HG02642 (cell line): ENCODE measurements at regions not wholly inside any gene's neighbourhood (a gene's known extent, or its start where the extent isn't known, plus 50 kb on each side); places are given as distances from the start of the nearest gene placed in this dataset.
"Not testable (repeated sequence)": the region's sequence is repeated elsewhere in the genome, so short reads cannot be mapped to it uniquely, and the experiment has no call there.

Source experiments
- ATAC-seq: cut with Tn5 transposase; IDR thresholded peaks from one replicate; pipeline ENCODE4 v1.9.1; 2021; ENCODE audit warnings: mild to moderate bottlenecking; ENCODE audit not compliant: unreplicated experiment, poor library complexity

GRCh38 chr12:58656254-58657009 lies 263.9 kb downstream of the LRIG3 start:
- ATAC-seq, result no peak

- no peak for ATAC-seq
Measured at GRCh38 chr12:58657190-58657589, 263.1 kb downstream of the LRIG3 start.

DNA sequence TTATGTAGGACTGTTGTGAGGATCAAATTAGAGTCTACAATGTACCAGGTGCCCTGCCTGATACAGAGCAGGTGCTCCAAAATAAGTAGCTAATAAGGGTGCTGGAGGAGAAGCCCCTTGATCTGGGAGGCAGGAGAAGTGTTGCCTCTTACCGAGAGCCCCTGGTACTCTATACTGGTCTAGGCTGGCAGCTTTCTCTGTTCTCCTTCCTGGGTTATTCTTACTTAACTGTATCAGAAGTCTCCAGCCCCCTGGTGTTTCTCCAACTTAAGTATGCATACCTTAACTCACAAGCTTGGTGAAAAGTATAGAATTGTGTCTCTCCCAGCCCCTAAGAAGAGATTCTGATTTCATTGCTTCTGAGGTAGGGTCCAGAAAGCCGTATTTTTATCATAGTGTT lies 254.9 kb downstream of the LRIG3 start:
- no peak for ATAC-seq

GRCh38 chr12:58668233-58668632 lies 252.1 kb downstream of the LRIG3 start:
- ATAC-seq, result no peak

DNA sequence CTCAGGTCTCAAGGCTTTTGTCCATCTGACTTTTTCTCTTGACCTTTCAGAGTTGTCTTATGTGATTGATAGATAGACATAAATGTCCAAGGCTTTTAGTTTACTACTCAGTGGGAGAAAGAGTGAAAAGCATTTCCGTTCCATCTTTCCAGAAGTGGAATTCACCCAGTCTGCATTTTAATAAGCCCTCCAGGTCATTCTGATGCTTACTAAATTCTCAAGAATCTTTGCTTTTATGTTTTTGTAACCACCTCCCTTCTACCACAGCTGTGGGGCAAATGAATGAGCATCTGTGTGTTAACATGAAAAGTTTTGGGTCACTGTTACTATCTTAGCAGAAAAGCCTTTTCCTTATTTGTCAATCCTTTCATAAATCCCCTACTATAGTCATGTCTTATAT lies 251.4 kb downstream of the LRIG3 start:
- ATAC-seq, result no peak

GRCh38 chr12:58670623-58671022 lies 249.7 kb downstream of the LRIG3 start:
- no peak for ATAC-seq

DNA sequence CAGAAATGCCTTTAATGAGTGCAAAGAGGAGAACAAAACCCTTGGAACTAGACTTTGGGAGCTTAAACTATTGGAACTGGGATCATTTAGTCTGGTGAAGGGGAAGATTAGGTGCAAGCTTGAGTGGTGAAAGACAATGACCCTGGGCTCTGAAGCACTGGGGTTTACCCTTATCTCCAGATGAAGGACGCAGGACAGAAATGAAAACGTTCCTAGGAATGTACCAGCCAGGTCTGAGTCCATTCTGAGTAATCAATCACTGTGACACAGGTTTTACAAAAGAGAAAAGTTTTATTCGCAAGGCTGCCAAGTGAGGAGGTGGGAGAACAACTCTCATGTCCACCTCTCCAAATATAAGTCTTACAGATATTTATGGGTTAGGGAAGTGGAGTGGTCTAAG lies 249.1 kb downstream of the LRIG3 start:
- ATAC-seq, result no peak

- ATAC-seq, result no peak
Measured at GRCh38 chr12:58673021-58673420, 247.3 kb downstream of the LRIG3 start.

DNA sequence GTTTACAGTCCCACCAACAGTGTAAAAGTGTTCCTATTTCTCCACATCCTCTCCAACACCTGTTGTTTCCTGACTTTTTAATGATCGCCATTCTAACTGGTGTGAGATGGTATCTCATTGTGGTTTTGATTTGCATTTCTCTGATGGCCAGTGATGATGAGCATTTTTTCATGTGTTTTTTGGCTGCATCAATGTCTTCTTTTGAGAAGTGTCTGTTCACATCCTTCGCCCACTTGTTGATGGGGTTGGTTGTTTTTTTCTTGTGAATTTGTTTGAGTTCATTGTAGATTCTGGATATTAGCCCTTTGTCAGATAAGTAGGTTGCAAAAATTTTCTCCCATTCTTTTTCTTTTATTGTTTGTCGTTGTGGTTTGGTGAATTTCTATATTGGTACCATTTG lies 242.5 kb downstream of the LRIG3 start:
- ATAC-seq, result not testable (repeated sequence)

- no peak for ATAC-seq
Measured at GRCh38 chr12:58678753-58679152, 241.6 kb downstream of the LRIG3 start.

- ATAC-seq, result no peak
Measured at GRCh38 chr12:58681730-58682129, 238.6 kb downstream of the LRIG3 start.

DNA sequence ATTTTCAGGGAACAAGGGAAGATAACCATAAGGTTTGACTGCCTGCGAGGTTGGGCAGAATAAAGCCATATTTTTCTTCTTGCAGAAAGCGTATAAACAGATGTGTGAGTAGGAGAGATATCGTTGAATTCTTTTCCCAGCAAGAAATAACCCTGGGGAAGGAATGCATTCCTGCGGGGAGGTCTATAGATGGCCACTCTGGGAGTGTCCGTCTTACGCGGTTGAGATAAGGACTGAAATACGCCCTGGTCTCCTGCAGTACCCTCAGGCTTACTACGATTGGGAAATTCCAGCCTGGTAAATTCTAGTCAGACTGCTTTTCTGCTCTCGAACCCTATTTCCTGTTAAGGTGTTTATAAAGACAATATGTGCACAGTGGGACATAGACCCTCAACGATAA lies 225.0 kb downstream of the LRIG3 start:
- no peak for ATAC-seq

DNA sequence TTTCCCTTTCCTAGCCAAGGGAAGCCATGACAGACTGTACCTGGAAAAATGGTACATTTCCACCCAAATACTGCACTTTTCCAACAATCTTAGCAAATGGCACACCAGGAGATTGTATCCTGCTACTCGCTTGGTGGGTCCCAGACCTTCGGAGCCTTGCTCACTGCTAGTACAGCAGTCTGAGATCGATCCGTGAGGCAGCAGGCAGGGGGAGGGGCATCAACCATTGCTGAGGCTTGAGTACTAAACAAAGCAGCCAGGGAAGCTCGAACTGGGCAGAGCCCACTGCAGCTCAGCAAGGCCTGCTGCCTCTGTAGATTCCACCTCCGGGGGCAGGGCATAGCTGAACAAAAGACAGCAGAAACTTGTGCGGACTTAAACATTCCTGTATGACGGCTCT lies 218.8 kb downstream of the LRIG3 start:
- ATAC-seq, result no peak

DNA sequence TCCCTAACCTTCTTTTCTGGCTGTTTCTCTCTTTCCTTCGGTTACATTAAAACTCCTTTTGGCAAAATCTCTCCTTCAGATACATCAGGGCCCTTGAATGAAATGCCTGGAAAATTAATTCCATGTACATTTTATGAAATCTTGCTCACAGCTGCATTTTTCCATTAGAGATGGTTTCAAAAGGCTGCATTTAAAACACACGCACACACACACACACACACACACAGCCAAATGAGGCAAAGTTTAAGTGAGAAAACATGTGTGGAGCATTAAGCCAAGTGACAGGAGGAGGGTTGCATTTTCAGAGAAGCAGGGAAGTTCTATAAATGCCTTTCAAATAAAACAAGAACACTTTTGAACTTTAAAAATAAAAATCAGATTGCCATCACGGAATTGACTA lies 216.4 kb downstream of the LRIG3 start:
- no peak for ATAC-seq

DNA sequence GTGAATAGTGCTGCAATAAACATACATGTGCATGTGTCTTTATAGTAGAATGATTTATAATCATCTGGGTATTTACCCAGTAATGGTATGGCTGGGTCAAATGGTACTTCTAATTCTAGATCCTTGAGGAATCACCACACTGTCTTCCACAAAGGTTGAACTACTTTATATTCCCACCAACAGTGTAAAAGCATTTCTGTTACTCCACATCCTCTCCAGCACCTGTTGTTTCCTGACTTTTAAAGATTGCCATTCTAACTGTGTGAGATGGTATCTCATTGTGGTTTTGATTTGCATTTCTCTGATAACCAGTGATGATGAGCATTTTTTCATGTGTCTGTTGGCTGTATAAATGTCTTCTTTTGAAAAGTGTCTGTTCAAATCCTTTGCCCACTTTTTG lies 215.5 kb downstream of the LRIG3 start:
- ATAC-seq, result not testable (repeated sequence)

DNA sequence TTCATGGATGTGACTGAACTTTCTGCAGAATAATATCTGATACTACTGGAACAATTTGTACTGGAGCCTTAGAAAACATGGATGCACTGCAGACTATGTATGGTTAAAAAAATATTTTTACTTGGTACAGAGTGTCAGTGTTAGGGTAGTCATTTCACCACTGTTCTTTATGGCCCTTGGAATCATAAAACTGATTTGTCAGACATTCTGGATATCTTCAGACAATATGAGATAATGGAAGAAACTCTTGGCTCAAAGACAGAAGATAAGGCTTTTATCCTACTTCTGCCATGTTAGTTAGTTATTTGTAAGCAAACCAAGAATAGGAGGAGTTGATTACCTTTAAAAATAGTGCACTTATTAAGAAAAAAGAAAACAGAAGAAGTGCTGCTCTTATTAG lies 209.4 kb downstream of the LRIG3 start:
- ATAC-seq, result no peak

DNA sequence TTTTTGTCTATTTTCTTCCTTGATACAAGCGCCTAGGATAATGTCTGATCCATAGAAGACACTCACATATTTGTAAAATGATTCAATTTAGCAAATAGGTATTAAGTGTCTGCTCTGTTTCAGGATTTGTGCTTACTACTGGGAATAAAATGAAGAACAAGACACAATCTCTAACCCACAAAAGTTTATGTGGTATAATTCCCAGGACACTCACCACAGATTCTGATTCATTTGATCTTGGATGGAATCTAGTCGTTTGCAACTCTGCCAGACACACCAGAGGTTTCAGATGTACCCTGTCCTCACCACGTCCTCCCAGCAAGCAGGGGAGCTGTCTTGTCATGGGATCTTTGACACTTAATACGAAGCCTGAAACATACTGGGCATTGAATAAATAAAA lies 208.3 kb downstream of the LRIG3 start:
- ATAC-seq, result no peak

- ATAC-seq, result no peak
Measured at GRCh38 chr12:58712976-58713375, 207.3 kb downstream of the LRIG3 start.

GRCh38 chr12:58719161-58719560 lies 201.1 kb downstream of the LRIG3 start:
- no peak for ATAC-seq

- no peak for ATAC-seq
Measured at GRCh38 chr12:58720421-58720820, 199.9 kb downstream of the LRIG3 start.

DNA sequence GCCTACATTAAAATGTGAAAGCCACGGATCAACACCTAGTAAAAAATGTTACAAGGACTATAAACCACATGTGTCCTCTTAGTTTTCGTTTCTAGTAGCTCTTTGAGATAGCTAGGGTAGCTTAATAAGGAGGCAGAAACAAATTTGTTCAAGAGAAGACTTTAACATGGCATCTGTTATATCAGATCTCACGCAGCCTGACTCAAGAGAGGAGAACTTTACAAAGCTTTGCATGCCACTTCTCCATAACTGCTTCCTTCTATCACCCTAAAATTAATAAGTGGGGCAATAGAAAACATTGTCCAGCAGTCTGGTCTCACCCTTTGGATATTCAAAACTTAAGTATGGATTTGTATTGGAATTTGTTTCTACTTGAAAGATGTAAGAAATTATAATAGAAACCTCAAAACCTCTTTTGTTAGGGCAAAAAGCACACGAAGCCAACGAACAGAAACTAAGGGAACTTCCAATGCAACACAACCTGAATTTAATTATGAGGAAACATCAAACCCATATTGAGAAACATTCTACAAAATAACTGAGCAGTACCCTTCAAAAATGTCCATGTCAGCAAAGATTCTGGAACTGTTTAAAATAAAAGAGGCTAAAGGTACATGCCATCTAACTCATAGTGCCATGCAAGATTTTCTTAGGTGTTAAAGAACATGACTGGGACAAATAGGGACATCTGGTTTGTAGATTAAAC lies 194.8 kb downstream of the LRIG3 start:
- no peak for ATAC-seq

DNA sequence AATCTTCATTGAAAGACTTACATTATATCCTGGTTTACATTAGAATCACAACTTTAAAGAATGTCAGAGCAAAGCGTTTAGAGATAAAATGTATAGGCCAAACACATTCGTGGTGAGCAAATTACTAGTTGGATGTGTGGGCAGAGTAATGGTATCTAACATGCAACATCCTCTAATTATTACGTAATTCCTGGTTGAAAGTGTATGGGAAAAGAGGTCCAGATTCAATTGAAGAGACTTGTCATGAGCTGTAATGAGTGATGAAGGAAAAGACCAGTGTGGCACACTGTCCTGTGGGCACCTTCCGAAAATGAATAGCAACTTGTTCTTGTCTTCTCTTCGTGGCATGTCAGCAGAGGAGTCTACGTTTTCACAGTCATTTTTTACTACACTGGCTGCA lies 192.8 kb downstream of the LRIG3 start:
- ATAC-seq, result no peak
